ENCODE measurements at regions not wholly inside any gene's neighbourhood (a gene's known extent, or its start where the extent isn't known, plus 50 kb on each side); places are given as distances from the start of the nearest gene placed in this dataset.
"Not testable (repeated sequence)": the region's sequence is repeated elsewhere in the genome, so short reads cannot be mapped to it uniquely, and the experiment has no call there.

DNA sequence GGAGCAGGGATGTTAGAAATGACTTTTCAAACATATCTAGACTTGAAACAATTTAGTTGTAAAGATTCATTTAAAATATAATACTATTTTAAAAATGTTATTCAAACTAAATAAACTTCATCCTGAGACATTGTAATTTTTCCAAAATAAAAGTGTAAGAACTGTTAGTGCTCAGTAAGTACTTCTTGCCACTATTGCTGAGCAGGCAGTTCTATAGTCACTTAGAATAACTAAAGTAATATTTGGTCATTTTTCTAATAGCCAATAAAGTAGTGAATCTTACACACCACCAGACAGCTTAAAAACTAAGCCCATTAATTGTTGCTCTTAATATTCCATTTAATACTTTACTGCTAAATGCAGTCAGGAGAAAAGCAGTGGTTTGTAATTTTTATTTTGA, 1120.0 kb upstream of the CDH10 start:
- DNase-seq (ENCODE audit: low spot score) = no peak

- DNase-seq (ENCODE audit: low spot score) = no peak
Measured at GRCh38 chr5:25763781-25764180, 1119.0 kb upstream of the CDH10 start.

GRCh38 chr5:25754895-25755294, 1110.1 kb upstream of the CDH10 start:
- no peak for DNase-seq (ENCODE audit: low spot score)

GRCh38 chr5:25744908-25745307, 1100.1 kb upstream of the CDH10 start:
- DNase-seq (ENCODE audit: low spot score) = no peak

GRCh38 chr5:25716680-25717079, 1071.9 kb upstream of the CDH10 start:
- DNase-seq (ENCODE audit: low spot score) = no peak

DNA sequence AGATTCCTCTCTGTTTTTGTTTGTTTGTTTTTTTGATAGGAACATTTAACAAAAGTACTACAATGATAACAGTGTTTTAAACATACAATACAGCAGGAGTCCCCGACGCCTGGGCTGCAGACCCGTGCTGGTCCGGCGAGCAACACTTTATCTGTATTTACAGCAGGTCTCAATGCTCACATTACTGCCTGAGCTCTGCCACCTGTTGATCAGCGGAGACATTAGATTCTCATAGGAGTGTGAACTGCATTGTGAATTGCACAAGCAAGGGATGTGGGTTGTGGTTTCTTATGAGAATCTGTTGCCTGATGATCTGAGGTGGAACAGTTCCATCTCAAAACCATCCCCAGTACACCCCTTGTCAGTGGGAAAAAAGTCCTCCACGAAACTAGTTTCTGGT, 1068.5 kb upstream of the CDH10 start:
- no peak for DNase-seq (ENCODE audit: low spot score)

DNA sequence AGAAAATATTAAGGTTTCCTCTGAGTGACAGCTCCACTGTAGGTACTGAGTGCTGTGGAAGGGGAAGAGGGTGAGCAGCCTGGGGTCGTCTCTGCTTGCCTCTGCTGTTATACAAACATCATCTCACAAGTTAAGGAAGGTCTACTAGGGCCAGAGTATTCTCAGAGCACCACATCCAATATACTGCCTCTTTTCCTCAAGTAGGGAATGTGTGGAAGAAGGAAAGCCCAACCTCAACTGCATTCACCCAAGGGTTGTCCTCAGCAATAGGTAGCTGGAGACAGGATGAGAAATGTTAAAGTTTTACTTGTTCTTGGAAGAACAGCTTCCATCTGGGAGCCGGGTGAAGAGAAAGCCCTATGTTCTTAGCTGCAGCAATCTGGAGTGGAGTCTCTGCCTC, 1062.3 kb upstream of the CDH10 start:
- no peak for DNase-seq (ENCODE audit: low spot score)

GRCh38 chr5:25701936-25702335, 1057.2 kb upstream of the CDH10 start:
- DNase-seq (ENCODE audit: low spot score) = no peak

- DNase-seq (ENCODE audit: low spot score) = no peak
Measured at GRCh38 chr5:25694801-25695200, 1050.0 kb upstream of the CDH10 start.

GRCh38 chr5:25688156-25688555, 1043.4 kb upstream of the CDH10 start:
- no peak for DNase-seq (ENCODE audit: low spot score)

DNA sequence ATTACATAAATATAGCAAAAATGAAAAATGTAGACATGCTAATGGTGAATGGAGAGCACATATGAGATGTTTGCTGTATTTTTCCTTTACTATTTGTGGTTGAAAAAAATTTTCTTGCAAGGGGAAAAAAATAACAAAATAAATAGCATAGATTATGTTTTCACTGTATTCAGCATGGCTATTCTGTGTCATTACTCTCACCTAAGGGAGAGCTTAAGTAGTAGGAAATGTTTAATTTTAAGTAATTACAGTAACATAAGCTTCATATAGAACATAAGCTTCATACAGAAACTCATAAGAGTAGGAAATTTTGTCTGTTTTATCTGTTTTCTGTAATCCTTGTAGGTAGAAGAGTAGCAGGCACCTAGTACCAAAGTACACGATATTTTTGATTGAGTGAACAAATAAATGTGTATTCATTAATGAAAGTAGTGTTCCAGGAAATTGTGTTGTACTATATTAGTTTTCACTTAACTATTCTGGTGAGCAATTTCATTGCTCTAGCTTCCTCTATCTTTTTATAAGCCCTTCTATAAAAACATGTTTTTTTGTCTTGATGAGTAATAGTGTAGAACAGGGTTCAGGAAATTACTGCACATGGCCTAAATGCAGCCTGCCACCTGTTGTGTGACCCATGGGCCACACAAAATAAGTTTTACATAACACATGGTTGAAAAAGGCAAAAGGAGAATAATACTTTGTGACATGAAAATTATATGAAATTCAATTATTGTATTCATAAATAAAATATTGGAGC, 1025.0 kb upstream of the CDH10 start:
- no peak for DNase-seq (ENCODE audit: low spot score)

- no peak for DNase-seq (ENCODE audit: low spot score)
Measured at GRCh38 chr5:25662610-25663009, 1017.8 kb upstream of the CDH10 start.

GRCh38 chr5:25650316-25650715, 1005.5 kb upstream of the CDH10 start:
- DNase-seq (ENCODE audit: low spot score) = not testable (repeated sequence)

GRCh38 chr5:25649628-25650265, 1005.0 kb upstream of the CDH10 start:
- no peak for DNase-seq (ENCODE audit: low spot score)

GRCh38 chr5:25646421-25647341, 1001.9 kb upstream of the CDH10 start:
- DNase-seq (ENCODE audit: low spot score) = no peak

GRCh38 chr5:25641124-25641523, 996.3 kb upstream of the CDH10 start:
- DNase-seq (ENCODE audit: low spot score) = no peak

DNA sequence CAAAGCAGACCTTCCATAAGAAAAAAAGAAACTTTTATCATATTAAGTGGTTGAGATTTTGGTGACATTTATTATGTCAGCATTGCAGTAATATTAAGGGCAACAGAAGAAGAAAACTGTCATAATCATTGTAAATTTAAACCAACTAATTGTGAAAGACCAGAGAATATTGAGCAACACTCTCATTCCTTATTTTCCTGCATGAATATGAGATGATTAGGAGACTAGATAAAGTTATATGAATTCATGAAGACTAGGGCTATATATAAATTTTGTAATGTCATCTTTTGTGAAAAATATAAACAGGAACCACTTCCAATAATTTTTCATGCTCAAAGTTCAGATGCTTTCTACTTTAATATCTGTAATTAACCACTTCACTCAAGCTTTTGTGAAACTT, 974.5 kb upstream of the CDH10 start:
- DNase-seq (ENCODE audit: low spot score) = no peak

- no peak for DNase-seq (ENCODE audit: low spot score)
Measured at GRCh38 chr5:25618821-25619220, 974.0 kb upstream of the CDH10 start.

DNA sequence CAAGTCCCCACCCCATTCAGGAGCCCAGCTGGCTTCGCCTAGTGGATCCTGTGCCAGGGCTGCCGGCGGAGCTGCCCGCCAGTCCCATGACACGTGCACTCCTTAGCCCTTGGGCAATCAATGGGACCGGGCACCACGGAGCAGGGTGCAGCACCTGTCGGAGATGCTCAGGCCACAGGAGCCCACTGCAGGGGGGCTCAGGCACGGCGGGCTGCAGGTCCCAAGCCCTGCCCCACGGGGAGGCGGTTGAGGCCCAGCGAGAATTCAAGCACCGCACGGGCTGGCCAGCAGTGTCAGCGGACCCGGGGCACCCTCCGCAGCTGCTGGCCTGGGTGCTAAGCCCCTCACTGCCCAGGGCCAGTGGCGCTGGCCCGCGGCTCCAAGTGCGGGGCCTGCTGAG, 969.7 kb upstream of the CDH10 start:
- no peak for DNase-seq (ENCODE audit: low spot score)

DNA sequence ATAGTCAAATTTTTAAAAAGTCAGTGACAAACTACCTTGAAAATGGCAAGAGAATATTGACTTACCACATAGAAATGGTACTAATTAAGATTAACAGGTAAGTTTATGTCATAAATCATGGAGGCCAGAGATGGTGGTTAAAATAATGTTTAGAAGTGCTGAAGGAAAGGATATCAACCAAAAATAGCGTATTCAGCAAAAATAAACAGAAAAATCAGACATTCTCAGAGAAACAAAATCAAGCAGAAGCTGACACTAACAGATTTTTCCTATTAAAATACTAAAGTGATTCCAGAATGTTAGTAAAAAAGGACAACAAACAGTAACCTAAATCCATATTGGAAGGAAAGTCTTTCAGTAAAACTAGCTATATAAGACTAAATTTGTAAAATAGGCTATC, 959.9 kb upstream of the CDH10 start:
- DNase-seq (ENCODE audit: low spot score) = no peak

GRCh38 chr5:25579111-25579510, 934.3 kb upstream of the CDH10 start:
- no peak for DNase-seq (ENCODE audit: low spot score)

DNA sequence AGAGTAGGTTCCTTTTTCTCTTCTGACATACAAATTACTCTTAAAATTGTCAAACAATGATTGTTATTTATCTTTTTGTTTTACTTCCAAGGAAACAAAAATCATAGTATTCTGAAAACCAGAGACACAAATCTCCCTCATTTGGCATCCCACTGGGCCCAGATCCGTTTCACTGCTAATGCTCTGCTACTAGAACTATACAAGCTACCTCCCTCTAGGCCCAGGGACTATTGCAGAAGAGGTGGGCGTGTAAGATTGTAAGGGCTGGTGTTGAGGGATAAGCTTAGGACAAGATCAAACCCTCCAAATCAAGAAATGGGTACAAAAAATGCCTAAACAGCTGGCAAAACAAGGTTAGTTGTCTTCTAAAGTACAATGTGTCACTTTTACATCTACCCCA, 928.9 kb upstream of the CDH10 start:
- DNase-seq (ENCODE audit: low spot score) = no peak

- DNase-seq (ENCODE audit: low spot score) = no peak
Measured at GRCh38 chr5:25570067-25570583, 925.3 kb upstream of the CDH10 start.
